H9 (cell line): ENCODE measurements at regions not wholly inside any gene's neighbourhood (a gene's known extent, or its start where the extent isn't known, plus 50 kb on each side); places are given as distances from the start of the nearest gene placed in this dataset.

ENCODE experiments used
- DNase-seq: peaks from one replicate; pipeline ENCODE4 v3.0.0-alpha.2; 2017
- H2AFZ ChIP-seq: one replicate; pipeline ENCODE4 v1.6.1; 2013; ENCODE audit warnings: mild to moderate bottlenecking, low read length, control low read depth, moderate library complexity
- H2AK5ac ChIP-seq: 2 replicates; pipeline ENCODE4 v1.6.1; 2013; ENCODE audit warnings: low read length, control low read depth, mixed read lengths; ENCODE audit not compliant: insufficient read length
- H2BK120ac ChIP-seq: one replicate; pipeline ENCODE4 v1.6.1; 2013; ENCODE audit warnings: low read depth, mild to moderate bottlenecking, low read length, control low read depth, inconsistent platforms; ENCODE audit not compliant: poor library complexity, severe bottlenecking
- H2BK12ac ChIP-seq: 2 replicates; pipeline ENCODE4 v1.6.1; 2013; ENCODE audit warnings: low read length, control low read depth, mixed read lengths, low read depth; ENCODE audit not compliant: insufficient read length
- H2BK15ac ChIP-seq: 2 replicates; pipeline ENCODE4 v1.6.1; 2013; ENCODE audit warnings: low read depth, low read length, control low read depth
- H2BK20ac ChIP-seq: one replicate; pipeline ENCODE4 v1.6.1; 2013; ENCODE audit warnings: low read depth, mild to moderate bottlenecking, low read length, control low read depth, inconsistent platforms; ENCODE audit not compliant: poor library complexity, severe bottlenecking
- H2BK5ac ChIP-seq: 2 replicates; pipeline ENCODE4 v1.6.1; 2013; ENCODE audit warnings: low read length, control low read depth, mixed read lengths; ENCODE audit not compliant: insufficient read length
- H3K14ac ChIP-seq: 2 replicates; pipeline ENCODE4 v1.6.1; 2013; ENCODE audit warnings: low read length, control low read depth; ENCODE audit not compliant: insufficient read depth
- H3K18ac ChIP-seq: 2 replicates; pipeline ENCODE4 v1.6.1; 2013; ENCODE audit warnings: low read depth, mild to moderate bottlenecking, mixed read lengths, low read length, control low read depth; ENCODE audit not compliant: insufficient read length
- H3K23ac ChIP-seq: 2 replicates; pipeline ENCODE4 v1.6.1; 2013; ENCODE audit warnings: low read length, control low read depth, mixed read lengths, low read depth; ENCODE audit not compliant: insufficient read length
- H3K23me2 ChIP-seq: 2 replicates; pipeline ENCODE4 v1.6.1; 2013; ENCODE audit warnings: low read depth, mild to moderate bottlenecking, mixed read lengths, low read length, control low read depth; ENCODE audit not compliant: insufficient read length, poor library complexity, severe bottlenecking
- H3K27ac ChIP-seq: 2 replicates; pipeline ENCODE4 v1.5.1; 2013; ENCODE audit warnings: low read length, control low read depth, mixed read lengths, low read depth; ENCODE audit not compliant: insufficient read length
- H3K27me3 ChIP-seq: 2 replicates; pipeline ENCODE4 v1.6.1; 2013; ENCODE audit warnings: low read length, control low read depth, inconsistent platforms; ENCODE audit not compliant: insufficient read depth
- H3K4ac ChIP-seq: 2 replicates; pipeline ENCODE4 v1.6.1; 2013; ENCODE audit warnings: low read depth, mild to moderate bottlenecking, control low read depth, inconsistent platforms, low read length, moderate library complexity
- H3K4me1 ChIP-seq: 2 replicates; pipeline ENCODE4 v1.6.1; 2013; ENCODE audit warnings: low read length, control low read depth, inconsistent platforms; ENCODE audit not compliant: insufficient read depth
- H3K4me2 ChIP-seq: 2 replicates; pipeline ENCODE4 v1.6.1; 2013; ENCODE audit warnings: low read length, control low read depth, mixed read lengths; ENCODE audit not compliant: insufficient read length, insufficient read depth
- H3K56ac ChIP-seq: 2 replicates; pipeline ENCODE4 v1.6.1; 2013; ENCODE audit warnings: low read depth, mild to moderate bottlenecking, mixed read lengths, low read length, control low read depth; ENCODE audit not compliant: insufficient read length
- H3K79me1 ChIP-seq: 2 replicates; pipeline ENCODE4 v1.6.1; 2013; ENCODE audit warnings: low read depth, mild to moderate bottlenecking, moderate library complexity, low read length, control low read depth, inconsistent platforms; ENCODE audit not compliant: insufficient read depth, poor library complexity, severe bottlenecking
- H3K79me2 ChIP-seq: 2 replicates; pipeline ENCODE4 v1.6.1; 2013; ENCODE audit warnings: low read length, control low read depth, inconsistent platforms; ENCODE audit not compliant: insufficient read depth
- H3K9ac ChIP-seq: 2 replicates; pipeline ENCODE4 v1.6.1; 2013; ENCODE audit warnings: low read length, control low read depth, mixed read lengths; ENCODE audit not compliant: insufficient read length; ENCODE audit errors: extremely low read depth
- H3K9me3 ChIP-seq: one replicate; pipeline ENCODE4 v1.6.1; 2013; ENCODE audit warnings: low read depth, low read length, inconsistent platforms; ENCODE audit not compliant: control insufficient read depth
- H3T11ph ChIP-seq: one replicate; pipeline ENCODE4 v1.6.1; 2013; ENCODE audit warnings: mild to moderate bottlenecking, low read length, control low read depth, inconsistent platforms
- H4K20me1 ChIP-seq: one replicate; pipeline ENCODE4 v1.6.1; 2013; ENCODE audit not compliant: control insufficient read depth, insufficient read length, insufficient read depth
- H4K5ac ChIP-seq: 2 replicates; pipeline ENCODE4 v1.6.1; 2013; ENCODE audit warnings: low read depth, mild to moderate bottlenecking, mixed read lengths, low read length, control low read depth; ENCODE audit not compliant: insufficient read length
- H4K8ac ChIP-seq: replicated peaks from 2 replicates; pipeline ENCODE4 v1.6.1; 2013; ENCODE audit warnings: low read length, control low read depth, mixed read lengths, low read depth; ENCODE audit not compliant: insufficient read length
- H4K91ac ChIP-seq: 2 replicates; pipeline ENCODE4 v1.6.1; 2013; ENCODE audit warnings: low read depth, mild to moderate bottlenecking, moderate library complexity, mixed read lengths, low read length, control low read depth; ENCODE audit not compliant: insufficient read length
- H3K27ac Mint-ChIP-seq, 3 experiments: 2 replicates in 2 of 3; 3 replicates in 1 of 3; pipeline ENCODE4 v1.8.0; 2020 to 2021; ENCODE audit warnings: mixed read lengths in 3 of 3, mild to moderate bottlenecking in 1 of 3, moderate library complexity in 1 of 3
- H3K27me3 Mint-ChIP-seq: 2 replicates; pipeline ENCODE4 v1.8.0; 2021; ENCODE audit warnings: low read depth, mild to moderate bottlenecking, moderate library complexity, mixed read lengths
- H3K36me3 Mint-ChIP-seq, 3 experiments: 2 replicates in 2 of 3; 3 replicates in 1 of 3; pipeline ENCODE4 v1.8.0; 2020 to 2021; ENCODE audit warnings: low read depth in 3 of 3, mixed read lengths in 3 of 3; ENCODE audit not compliant: insufficient read depth in 1 of 3
- H3K4me1 Mint-ChIP-seq, 2 experiments: 2 replicates each; pipeline ENCODE4 v1.8.0; 2020; ENCODE audit warnings: mixed read lengths in 2 of 2
- H3K4me3 Mint-ChIP-seq, 2 experiments: 2 replicates in 1 of 2; 3 replicates in 1 of 2; pipeline ENCODE4 v1.8.0; 2020 to 2021; ENCODE audit warnings: mild to moderate bottlenecking in 2 of 2, mixed read lengths in 2 of 2, moderate library complexity in 1 of 2
- H3K9me3 Mint-ChIP-seq, 2 experiments: 2 replicates in 1 of 2; 3 replicates in 1 of 2; pipeline ENCODE4 v1.8.0; 2020; ENCODE audit warnings: mild to moderate bottlenecking in 2 of 2, mixed read lengths in 2 of 2, moderate library complexity in 1 of 2
- CTCF ChIP-seq: fragments of 200-600 bp; sonication (generic); conservative IDR thresholded peaks from 3 replicates; pipeline ENCODE4 v1.8.0; 2021; ENCODE audit warnings: antibody characterized with exemption, mild to moderate bottlenecking
- WGBS: extraction: QIAGEN DNeasy Blood & Tissue Kit; methylation state at CpG from one replicate; pipeline ENCODE4 v1.1.7; 2013; ENCODE audit warnings: missing lambda C conversion rate, low lambda C conversion rate, mixed read lengths; ENCODE audit not compliant: insufficient read length; ENCODE audit errors: extremely low coverage; 5-methylcytosine and 5-hydroxymethylcytosine counted together

- no peak overlapping the region for H2AK5ac ChIP-seq
- no CpG with 5 or more reads among the region's 7 CpGs for WGBS
- no peaks in the 10 kb centered on the region for H3K9me3 ChIP-seq
- no peak overlapping the region for H3K18ac ChIP-seq
- H3K79me2 ChIP-seq: no peaks in the 10 kb centered on the region
- H4K20me1 ChIP-seq: no peaks in the 10 kb centered on the region
- no peak overlapping the region for H3K14ac ChIP-seq
- no peaks in the 10 kb centered on the region for H3K23me2 ChIP-seq
- H2BK12ac ChIP-seq: no peak overlapping the region
- H3K27me3 ChIP-seq: no peaks in the 10 kb centered on the region
- Mint-ChIP-seq H3K27ac (no peak overlapping the region), H3K36me3 (peaks cover 0 to 2% (median 2%) of the 10 kb centered on the region in 3 experiments; a peak in 1 of 7 replicates), H3K9me3 (peaks cover 0 to 3% of the 10 kb centered on the region in 2 experiments; a peak in 1 of 5 replicates), H3K4me3 (no peak overlapping the region), H3K4me1 (0 out of 4 replicates have a peak, but pooled peaks cover 0 to 3% of the 10 kb centered on the region in 2 experiments), H3K27me3 (no peaks in the 10 kb centered on the region)
- no peak for TF ChIP-seq CTCF
- H2BK5ac ChIP-seq: no peak overlapping the region
- no peak overlapping the region for H3K9ac ChIP-seq
- H4K91ac ChIP-seq: no peak overlapping the region
- no peak overlapping the region for H3K23ac ChIP-seq
- H4K8ac ChIP-seq: no peak overlapping the region
- H2BK15ac ChIP-seq: no peak overlapping the region
- no peaks in the 10 kb centered on the region for H3K79me1 ChIP-seq
- DNase-seq: no peak
- H2AFZ ChIP-seq: peak overlapping the region; percentile 15
- H2BK120ac ChIP-seq: no peak overlapping the region
- no peak overlapping the region for H3T11ph ChIP-seq
- H3K4me2 ChIP-seq: no peak overlapping the region
- H3K4me1 ChIP-seq: no peaks in the 10 kb centered on the region
- no peak overlapping the region for H3K4ac ChIP-seq
- H2BK20ac ChIP-seq: no peak overlapping the region
- H3K27ac ChIP-seq: no peak overlapping the region
- no peak overlapping the region for H4K5ac ChIP-seq
- H3K56ac ChIP-seq: no peak overlapping the region
These were observed 499.9 kb upstream of the FZD8 start for GRCh38 chr10:36141856-36142560.
